Astrocyte (in vitro differentiated cells and primary cell): ENCODE measurements at regions not wholly inside any gene's neighbourhood (a gene's known extent, or its start where the extent isn't known, plus 50 kb on each side); places are given as distances from the start of the nearest gene placed in this dataset.

Source experiments
- DNase-seq: peaks from one replicate; pipeline ENCODE4 v3.0.0-alpha.2; 2010; ENCODE audit warnings: low read depth
- FAIRE-seq: peaks from 2 replicates; lab custom pipeline; 2011; peaks lifted over from hg19 to GRCh38; lab: Jason Lieb, UNC
- H2AFZ ChIP-seq: 2 replicates; pipeline ENCODE4 v1.6.0; 2012; ENCODE audit warnings: low read depth, low read length, inconsistent platforms
- H3K27ac ChIP-seq: 2 replicates; pipeline ENCODE4 v1.5.1; 2011; ENCODE audit warnings: low read depth, low read length, inconsistent platforms
- H3K27me3 ChIP-seq: 2 replicates; pipeline ENCODE4 v1.6.0; 2011; ENCODE audit warnings: low read length, inconsistent platforms; ENCODE audit not compliant: insufficient read depth
- H3K36me3 ChIP-seq: 2 replicates; pipeline ENCODE4 v1.5.1; 2011; ENCODE audit warnings: low read length, inconsistent platforms; ENCODE audit not compliant: insufficient read depth
- H3K4me1 ChIP-seq: 2 replicates; pipeline ENCODE4 v1.5.1; 2011; ENCODE audit warnings: low read length, inconsistent platforms; ENCODE audit not compliant: insufficient read depth
- H3K4me2 ChIP-seq: 2 replicates; pipeline ENCODE4 v1.6.0; 2012; ENCODE audit warnings: low read length, inconsistent platforms
- H3K4me3 ChIP-seq: 2 replicates; pipeline ENCODE4 v1.5.1; 2011; ENCODE audit warnings: low read depth, mild to moderate bottlenecking, low read length, inconsistent platforms; ENCODE audit not compliant: insufficient read depth
- H3K79me2 ChIP-seq: 2 replicates; pipeline ENCODE4 v1.6.0; 2012; ENCODE audit warnings: mild to moderate bottlenecking, low read length, inconsistent platforms; ENCODE audit not compliant: insufficient read depth
- H3K9ac ChIP-seq: 2 replicates; pipeline ENCODE4 v1.6.0; 2012; ENCODE audit warnings: mild to moderate bottlenecking, low read length, inconsistent platforms
- H3K9me3 ChIP-seq: 2 replicates; pipeline ENCODE4 v1.5.1; 2012; ENCODE audit warnings: low read depth, mild to moderate bottlenecking, low read length, inconsistent platforms; ENCODE audit not compliant: insufficient read depth
- H4K20me1 ChIP-seq: 2 replicates; pipeline ENCODE4 v1.6.0; 2012; ENCODE audit warnings: low read length, inconsistent platforms; ENCODE audit not compliant: insufficient read depth
- H3K27ac Mint-ChIP-seq: one replicate; pipeline ENCODE4 v1.8.0; 2021; ENCODE audit warnings: mild to moderate bottlenecking, mixed read lengths; ENCODE audit not compliant: unreplicated experiment
- H3K27me3 Mint-ChIP-seq: one replicate; pipeline ENCODE4 v1.8.0; 2021; ENCODE audit warnings: low read depth, mixed read lengths; ENCODE audit not compliant: unreplicated experiment
- H3K36me3 Mint-ChIP-seq: one replicate; pipeline ENCODE4 v1.8.0; 2021; ENCODE audit warnings: low read depth, mixed read lengths; ENCODE audit not compliant: unreplicated experiment
- H3K4me1 Mint-ChIP-seq: one replicate; pipeline ENCODE4 v1.8.0; 2021; ENCODE audit warnings: low read depth, mixed read lengths; ENCODE audit not compliant: unreplicated experiment
- H3K4me3 Mint-ChIP-seq: one replicate; pipeline ENCODE4 v1.8.0; 2021; ENCODE audit warnings: mild to moderate bottlenecking, moderate library complexity, mixed read lengths; ENCODE audit not compliant: unreplicated experiment
- H3K9me3 Mint-ChIP-seq: one replicate; pipeline ENCODE4 v1.8.0; 2021; ENCODE audit warnings: mild to moderate bottlenecking, mixed read lengths; ENCODE audit not compliant: unreplicated experiment
- EZH2 ChIP-seq: IDR thresholded peaks from 2 replicates; pipeline ENCODE4 v1.6.1; 2012; ENCODE audit warnings: mild to moderate bottlenecking, low read length, inconsistent platforms; ENCODE audit not compliant: insufficient read depth
- TF ChIP-seq, protein P1 (sequence below): IDR thresholded peaks from 2 replicates; pipeline ENCODE4 v1.5.1; 2011; ENCODE audit warnings: low read depth, mild to moderate bottlenecking, inconsistent platforms, low read length, moderate library complexity; ENCODE audit not compliant: insufficient read depth

- H3K27me3 ChIP-seq = peaks cover 40% of the 10 kb centered on the region
- H3K9ac ChIP-seq = no peak overlapping the region
- Mint-ChIP-seq H3K9me3 (peaks cover 12% of the 10 kb centered on the region), H3K27ac (no peak overlapping the region), H3K4me1 (no peaks in the 10 kb centered on the region), H3K36me3 (no peaks in the 10 kb centered on the region), H3K27me3 (peaks cover 58% of the 10 kb centered on the region), H3K4me3 (no peak overlapping the region)
- peak overlapping the region; percentile 53 for H2AFZ ChIP-seq
- H4K20me1 ChIP-seq = no peaks in the 10 kb centered on the region
- TF ChIP-seq, protein P1, sequence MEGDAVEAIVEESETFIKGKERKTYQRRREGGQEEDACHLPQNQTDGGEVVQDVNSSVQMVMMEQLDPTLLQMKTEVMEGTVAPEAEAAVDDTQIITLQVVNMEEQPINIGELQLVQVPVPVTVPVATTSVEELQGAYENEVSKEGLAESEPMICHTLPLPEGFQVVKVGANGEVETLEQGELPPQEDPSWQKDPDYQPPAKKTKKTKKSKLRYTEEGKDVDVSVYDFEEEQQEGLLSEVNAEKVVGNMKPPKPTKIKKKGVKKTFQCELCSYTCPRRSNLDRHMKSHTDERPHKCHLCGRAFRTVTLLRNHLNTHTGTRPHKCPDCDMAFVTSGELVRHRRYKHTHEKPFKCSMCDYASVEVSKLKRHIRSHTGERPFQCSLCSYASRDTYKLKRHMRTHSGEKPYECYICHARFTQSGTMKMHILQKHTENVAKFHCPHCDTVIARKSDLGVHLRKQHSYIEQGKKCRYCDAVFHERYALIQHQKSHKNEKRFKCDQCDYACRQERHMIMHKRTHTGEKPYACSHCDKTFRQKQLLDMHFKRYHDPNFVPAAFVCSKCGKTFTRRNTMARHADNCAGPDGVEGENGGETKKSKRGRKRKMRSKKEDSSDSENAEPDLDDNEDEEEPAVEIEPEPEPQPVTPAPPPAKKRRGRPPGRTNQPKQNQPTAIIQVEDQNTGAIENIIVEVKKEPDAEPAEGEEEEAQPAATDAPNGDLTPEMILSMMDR = no peak
- peak; percentile 12 for TF ChIP-seq EZH2
- H3K36me3 ChIP-seq = no peaks in the 10 kb centered on the region
- FAIRE-seq (no peak), DNase-seq (peak; percentile 11)
- H3K4me3 ChIP-seq = no peak overlapping the region
- H3K4me1 ChIP-seq = peaks cover 8% of the 10 kb centered on the region
- peak overlapping the region; percentile 79 for H3K4me2 ChIP-seq
- no peaks in the 10 kb centered on the region for H3K9me3 ChIP-seq
- no peaks in the 10 kb centered on the region for H3K79me2 ChIP-seq
- no peak overlapping the region for H3K27ac ChIP-seq
These were observed 387.1 kb upstream of the TNRC6C start for GRCh38 chr17:77571155-77571981.

- Histone ChIP-seq H3K36me3 (no peaks in the 10 kb centered on the region), H3K9me3 (no peaks in the 10 kb centered on the region), H3K79me2 (no peaks in the 10 kb centered on the region), H3K4me3 (no peak overlapping the region), H3K9ac (no peak overlapping the region), H3K4me1 (peaks cover 8% of the 10 kb centered on the region), H3K27ac (no peak overlapping the region), H3K4me2 (peak overlapping the region; percentile 79), H3K27me3 (peaks cover 38% of the 10 kb centered on the region), H4K20me1 (no peaks in the 10 kb centered on the region), H2AFZ (no peak overlapping the region)
- Mint-ChIP-seq H3K27me3 (peaks cover 59% of the 10 kb centered on the region), H3K4me3 (no peak overlapping the region), H3K36me3 (no peaks in the 10 kb centered on the region), H3K4me1 (no peaks in the 10 kb centered on the region), H3K27ac (no peak overlapping the region), H3K9me3 (peaks cover 12% of the 10 kb centered on the region)
- DNase-seq (no peak), FAIRE-seq (no peak)
- TF ChIP-seq EZH2 = peak; percentile 35
- TF ChIP-seq, protein P1 = no peak
These were observed 386.4 kb upstream of the TNRC6C start for GRCh38 chr17:77572065-77572601.

- Histone ChIP-seq H3K4me2 (no peak overlapping the region), H3K27me3 (peaks cover 38% of the 10 kb centered on the region), H3K27ac (no peak overlapping the region), H4K20me1 (no peaks in the 10 kb centered on the region), H3K9ac (no peak overlapping the region), H3K9me3 (no peaks in the 10 kb centered on the region), H3K79me2 (no peaks in the 10 kb centered on the region), H3K36me3 (no peaks in the 10 kb centered on the region), H3K4me1 (peaks cover 8% of the 10 kb centered on the region), H2AFZ (no peak overlapping the region), H3K4me3 (no peak overlapping the region)
- FAIRE-seq = no peak
- peaks cover 57% of the 10 kb centered on the region for H3K27me3 Mint-ChIP-seq
- H3K27ac Mint-ChIP-seq = no peak overlapping the region
- TF ChIP-seq, protein P1 = no peak
- TF ChIP-seq EZH2 = no peak
- H3K9me3 Mint-ChIP-seq = peaks cover 9% of the 10 kb centered on the region
- H3K4me3 Mint-ChIP-seq = no peak overlapping the region
- no peaks in the 10 kb centered on the region for H3K36me3 Mint-ChIP-seq
- no peak for DNase-seq
- no peaks in the 10 kb centered on the region for H3K4me1 Mint-ChIP-seq
These were observed 385.7 kb upstream of the TNRC6C start for GRCh38 chr17:77572851-77573250.
